DND-41 (cell line): ENCODE measurements at regions not wholly inside any gene's neighbourhood (a gene's known extent, or its start where the extent isn't known, plus 50 kb on each side); places are given as distances from the start of the nearest gene placed in this dataset.

ENCODE experiments used
- EZH2 ChIP-seq: IDR thresholded peaks from 3 replicates; pipeline ENCODE4 v1.6.1; 2012; ENCODE audit warnings: borderline replicate concordance, low read depth, mild to moderate bottlenecking, moderate library complexity, low read length, inconsistent platforms; ENCODE audit not compliant: severe bottlenecking
- TF ChIP-seq, protein P1 (sequence below): IDR thresholded peaks from 2 replicates; pipeline ENCODE4 v1.5.1; 2012; ENCODE audit warnings: borderline replicate concordance, low read length, moderate library complexity, mild to moderate bottlenecking; ENCODE audit not compliant: poor library complexity, severe bottlenecking; ENCODE audit errors: extremely low read depth

DNA sequence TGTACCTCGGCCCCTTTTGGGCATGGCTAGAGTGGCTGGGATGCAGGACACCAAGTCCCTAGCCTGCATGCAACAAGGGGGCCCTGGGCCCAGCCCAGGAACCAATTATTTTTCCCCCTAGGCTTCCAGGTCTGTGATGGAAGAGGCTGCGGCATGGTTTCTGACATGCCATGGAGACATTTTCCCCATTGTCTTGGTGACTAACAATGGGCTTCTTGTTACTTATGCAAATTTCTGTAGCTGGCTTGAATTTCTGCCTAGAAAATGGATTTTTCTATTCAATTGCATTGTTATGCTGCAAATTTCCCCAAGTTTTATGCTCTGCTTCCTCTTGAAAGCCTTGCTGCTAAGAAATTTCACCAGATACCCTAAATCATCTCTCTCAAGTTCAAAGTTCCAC, 1269.6 kb upstream of the CITED2 start:
- TF ChIP-seq, protein P1, sequence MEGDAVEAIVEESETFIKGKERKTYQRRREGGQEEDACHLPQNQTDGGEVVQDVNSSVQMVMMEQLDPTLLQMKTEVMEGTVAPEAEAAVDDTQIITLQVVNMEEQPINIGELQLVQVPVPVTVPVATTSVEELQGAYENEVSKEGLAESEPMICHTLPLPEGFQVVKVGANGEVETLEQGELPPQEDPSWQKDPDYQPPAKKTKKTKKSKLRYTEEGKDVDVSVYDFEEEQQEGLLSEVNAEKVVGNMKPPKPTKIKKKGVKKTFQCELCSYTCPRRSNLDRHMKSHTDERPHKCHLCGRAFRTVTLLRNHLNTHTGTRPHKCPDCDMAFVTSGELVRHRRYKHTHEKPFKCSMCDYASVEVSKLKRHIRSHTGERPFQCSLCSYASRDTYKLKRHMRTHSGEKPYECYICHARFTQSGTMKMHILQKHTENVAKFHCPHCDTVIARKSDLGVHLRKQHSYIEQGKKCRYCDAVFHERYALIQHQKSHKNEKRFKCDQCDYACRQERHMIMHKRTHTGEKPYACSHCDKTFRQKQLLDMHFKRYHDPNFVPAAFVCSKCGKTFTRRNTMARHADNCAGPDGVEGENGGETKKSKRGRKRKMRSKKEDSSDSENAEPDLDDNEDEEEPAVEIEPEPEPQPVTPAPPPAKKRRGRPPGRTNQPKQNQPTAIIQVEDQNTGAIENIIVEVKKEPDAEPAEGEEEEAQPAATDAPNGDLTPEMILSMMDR = no peak
- TF ChIP-seq EZH2 = no peak
